Mesendoderm (in vitro differentiated cells): ENCODE measurements at regions not wholly inside any gene's neighbourhood (a gene's known extent, or its start where the extent isn't known, plus 50 kb on each side); places are given as distances from the start of the nearest gene placed in this dataset.

ENCODE experiments used
- DNase-seq: peaks from one replicate; pipeline ENCODE4 v3.0.0; 2013
- H2AK5ac ChIP-seq: 2 replicates; pipeline ENCODE4 v1.6.1; 2013; ENCODE audit warnings: low read length, inconsistent platforms
- H2BK120ac ChIP-seq: 2 replicates; pipeline ENCODE4 v1.6.1; 2013; ENCODE audit warnings: low read depth, mild to moderate bottlenecking, low read length, moderate library complexity, mixed read lengths
- H2BK15ac ChIP-seq: replicated peaks from 2 replicates; pipeline ENCODE4 v1.6.1; 2013; ENCODE audit warnings: low read depth, mild to moderate bottlenecking, moderate library complexity
- H2BK5ac ChIP-seq: 2 replicates; pipeline ENCODE4 v1.6.1; 2013; ENCODE audit warnings: low read length, inconsistent platforms
- H3K18ac ChIP-seq: 2 replicates; pipeline ENCODE4 v1.6.1; 2013; ENCODE audit warnings: mild to moderate bottlenecking, low read length, mixed read lengths
- H3K23ac ChIP-seq: one replicate; pipeline ENCODE4 v1.6.1; 2013; ENCODE audit warnings: low read length
- H3K27ac ChIP-seq: 2 replicates; pipeline ENCODE4 v1.5.1; 2013; ENCODE audit warnings: low read depth, mild to moderate bottlenecking, inconsistent platforms, low read length, moderate library complexity
- H3K27me3 ChIP-seq: 2 replicates; pipeline ENCODE4 v1.6.1; 2013; ENCODE audit warnings: low read length, control low read depth, mild to moderate bottlenecking, inconsistent platforms; ENCODE audit not compliant: insufficient read depth, poor library complexity
- H3K36me3 ChIP-seq: 2 replicates; pipeline ENCODE4 v1.6.1; 2013; ENCODE audit warnings: low read length, inconsistent platforms; ENCODE audit not compliant: control insufficient read depth, insufficient read depth
- H3K4ac ChIP-seq: one replicate; pipeline ENCODE4 v1.6.1; 2013; ENCODE audit warnings: low read depth, mild to moderate bottlenecking, low read length, moderate library complexity
- H3K4me1 ChIP-seq: 2 replicates; pipeline ENCODE4 v1.6.1; 2013; ENCODE audit warnings: low read depth, low read length, inconsistent platforms; ENCODE audit not compliant: control insufficient read depth
- H3K4me2 ChIP-seq: 2 replicates; pipeline ENCODE4 v1.6.1; 2013; ENCODE audit warnings: low read length
- H3K4me3 ChIP-seq: 2 replicates; pipeline ENCODE4 v1.5.1; 2013; ENCODE audit warnings: mild to moderate bottlenecking, low read length
- H3K56ac ChIP-seq: one replicate; pipeline ENCODE4 v1.6.1; 2013; ENCODE audit warnings: low read length
- H3K79me1 ChIP-seq: 2 replicates; pipeline ENCODE4 v1.6.1; 2013; ENCODE audit warnings: low read length, inconsistent platforms
- H3K79me2 ChIP-seq: 2 replicates; pipeline ENCODE4 v1.6.1; 2013; ENCODE audit warnings: mild to moderate bottlenecking, low read length; ENCODE audit not compliant: control insufficient read depth, insufficient read depth
- H3K9ac ChIP-seq: 2 replicates; pipeline ENCODE4 v1.6.1; 2013; ENCODE audit warnings: low read length, inconsistent platforms
- H4K5ac ChIP-seq: one replicate; pipeline ENCODE4 v1.6.1; 2013; ENCODE audit warnings: low read length
- H4K8ac ChIP-seq: one replicate; pipeline ENCODE4 v1.6.1; 2013; ENCODE audit warnings: low read depth, mild to moderate bottlenecking, control low read depth, low read length, moderate library complexity
- WGBS: extraction: QIAGEN DNeasy Blood & Tissue Kit; methylation state at CpG from one replicate; pipeline ENCODE4 v1.1.7; 2013; ENCODE audit warnings: low lambda C conversion rate, missing lambda C conversion rate; ENCODE audit not compliant: insufficient coverage; ENCODE audit errors: extremely low coverage; 5-methylcytosine and 5-hydroxymethylcytosine counted together

DNA sequence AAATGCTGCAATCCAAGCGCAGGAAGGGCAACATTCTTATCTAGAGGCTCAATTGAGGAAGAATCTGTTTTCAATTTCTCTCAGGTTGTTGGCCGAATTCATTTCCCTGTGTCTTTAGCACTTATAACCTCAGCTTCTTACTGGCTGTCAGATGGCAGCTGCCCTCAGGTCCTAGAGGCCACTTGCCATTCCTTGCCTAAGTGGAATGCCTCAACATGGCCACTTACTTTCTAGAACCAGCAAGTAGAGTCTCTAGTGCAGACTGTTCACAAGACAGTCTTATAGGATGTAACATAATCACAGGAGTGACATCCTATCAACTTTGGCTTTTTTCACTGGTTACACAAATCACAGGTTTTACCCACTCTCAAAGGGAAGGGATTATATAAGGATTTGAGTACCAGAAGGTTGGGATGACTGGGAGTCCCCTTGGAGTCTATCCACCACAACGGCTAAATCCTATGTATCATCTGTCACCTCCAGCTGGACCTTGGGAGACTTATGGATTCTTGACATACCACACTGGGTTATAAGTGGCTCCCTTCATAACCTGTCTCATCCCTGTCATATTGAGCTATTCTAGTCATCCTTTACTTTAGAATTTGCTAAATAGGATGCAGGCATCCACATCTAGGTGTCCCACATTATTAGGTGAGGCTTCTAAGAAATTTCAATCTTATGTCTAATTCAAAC, 297.9 kb upstream of the CTSO start:
- DNase-seq = no peak
- Histone ChIP-seq H4K8ac (no peak overlapping the region), H3K4me1 (no peaks in the 10 kb centered on the region), H2BK5ac (no peak overlapping the region), H2BK120ac (no peak overlapping the region), H2BK15ac (no peak overlapping the region), H3K4me2 (no peak overlapping the region), H3K79me1 (no peaks in the 10 kb centered on the region), H3K23ac (no peak overlapping the region), H2AK5ac (no peak overlapping the region), H3K79me2 (no peaks in the 10 kb centered on the region), H3K18ac (no peak overlapping the region), H3K56ac (no peak overlapping the region), H3K27ac (no peak overlapping the region), H4K5ac (no peak overlapping the region), H3K4ac (no peak overlapping the region), H3K27me3 (no peaks in the 10 kb centered on the region), H3K36me3 (no peaks in the 10 kb centered on the region), H3K4me3 (no peak overlapping the region), H3K9ac (no peak overlapping the region)
- no CpG with 5 or more reads among the region's 3 CpGs for WGBS

DNA sequence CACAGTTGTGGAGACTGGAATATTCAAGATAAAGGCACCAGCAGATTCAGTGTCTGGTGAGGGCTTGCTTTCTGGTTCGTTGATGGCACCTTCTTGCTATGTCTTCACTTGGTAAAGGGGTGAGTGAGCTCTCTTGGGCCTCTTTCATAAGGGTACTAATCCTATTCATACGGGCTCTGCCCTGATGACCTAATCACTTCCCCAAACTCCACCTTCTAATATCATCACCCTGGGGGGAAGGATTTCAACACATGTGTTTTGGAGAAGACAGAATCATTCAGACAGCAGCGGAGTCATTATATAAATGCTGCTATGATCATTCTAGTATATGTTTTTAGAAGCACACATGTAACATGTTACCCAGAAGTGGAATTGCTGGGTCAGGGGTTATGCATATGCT, 295.3 kb upstream of the CTSO start:
- no peak overlapping the region for H2BK5ac ChIP-seq
- no peaks in the 10 kb centered on the region for H3K79me1 ChIP-seq
- H4K8ac ChIP-seq = no peak overlapping the region
- no CpG with 5 or more reads among the region's 3 CpGs for WGBS
- no peak overlapping the region for H3K23ac ChIP-seq
- no peak overlapping the region for H2AK5ac ChIP-seq
- no peak overlapping the region for H3K9ac ChIP-seq
- no peaks in the 10 kb centered on the region for H3K4me1 ChIP-seq
- no peak for DNase-seq
- no peak overlapping the region for H3K4me2 ChIP-seq
- H3K36me3 ChIP-seq = no peaks in the 10 kb centered on the region
- H2BK120ac ChIP-seq = no peak overlapping the region
- H3K4ac ChIP-seq = no peak overlapping the region
- no peak overlapping the region for H4K5ac ChIP-seq
- no peak overlapping the region for H2BK15ac ChIP-seq
- no peak overlapping the region for H3K18ac ChIP-seq
- no peak overlapping the region for H3K4me3 ChIP-seq
- no peak overlapping the region for H3K27ac ChIP-seq
- no peaks in the 10 kb centered on the region for H3K79me2 ChIP-seq
- H3K56ac ChIP-seq = no peak overlapping the region
- H3K27me3 ChIP-seq = no peaks in the 10 kb centered on the region

DNA sequence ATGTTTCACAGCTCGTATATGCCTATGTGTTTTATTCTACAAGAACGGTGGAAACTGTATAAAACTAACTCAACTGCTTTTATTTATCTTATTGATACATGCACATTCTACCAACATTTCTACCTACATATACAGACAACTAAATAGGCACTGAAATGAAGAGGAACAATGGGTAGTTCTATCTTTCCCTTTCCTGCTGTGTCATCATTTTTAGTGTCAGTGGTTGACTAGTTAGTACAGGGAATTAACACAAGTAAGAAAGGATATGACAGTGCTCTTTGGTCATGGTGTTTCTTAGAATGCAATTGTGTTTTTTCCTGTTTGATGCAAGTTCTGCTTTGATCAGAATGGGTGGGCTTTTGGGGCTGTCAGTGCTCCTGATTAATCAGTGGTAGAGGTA, 293.8 kb upstream of the CTSO start:
- DNase-seq = no peak
- Histone ChIP-seq H3K18ac (no peak overlapping the region), H3K4me3 (no peak overlapping the region), H3K23ac (no peak overlapping the region), H3K79me1 (no peaks in the 10 kb centered on the region), H3K27ac (no peak overlapping the region), H3K4me2 (no peak overlapping the region), H2BK15ac (no peak overlapping the region), H3K9ac (no peak overlapping the region), H2AK5ac (no peak overlapping the region), H4K8ac (no peak overlapping the region), H3K36me3 (no peaks in the 10 kb centered on the region), H2BK5ac (no peak overlapping the region), H3K79me2 (no peaks in the 10 kb centered on the region), H3K4me1 (no peaks in the 10 kb centered on the region), H3K27me3 (no peaks in the 10 kb centered on the region), H3K4ac (no peak overlapping the region), H4K5ac (no peak overlapping the region), H3K56ac (no peak overlapping the region), H2BK120ac (no peak overlapping the region)
- WGBS = no CpG with 5 or more reads among the region's 2 CpGs

DNA sequence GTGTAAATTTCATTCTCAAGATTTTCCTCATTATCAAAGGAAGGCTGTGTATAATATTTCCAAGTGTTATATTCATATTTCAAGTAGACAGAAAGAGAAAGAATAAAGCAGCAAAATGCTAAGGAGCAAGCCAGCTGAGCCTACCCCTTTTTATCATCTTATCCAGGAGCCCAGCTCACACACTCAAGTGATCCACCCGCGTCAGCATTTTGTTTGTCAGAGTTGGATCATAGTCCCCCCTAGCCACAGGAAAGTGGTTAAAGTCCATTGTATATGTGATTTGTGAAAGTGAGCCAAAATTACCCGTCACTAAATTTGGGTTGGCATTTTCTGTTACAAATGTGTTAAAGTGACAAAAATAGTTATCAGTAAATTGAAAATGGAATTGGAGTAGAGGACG, 289.3 kb upstream of the CTSO start:
- Histone ChIP-seq H4K8ac (no peak overlapping the region), H3K56ac (no peak overlapping the region), H4K5ac (no peak overlapping the region), H2BK120ac (no peak overlapping the region), H3K27me3 (no peaks in the 10 kb centered on the region), H3K79me1 (no peaks in the 10 kb centered on the region), H3K4ac (no peak overlapping the region), H3K4me3 (no peak overlapping the region), H3K79me2 (no peaks in the 10 kb centered on the region), H3K9ac (no peak overlapping the region), H3K4me1 (no peaks in the 10 kb centered on the region), H2AK5ac (no peak overlapping the region), H2BK5ac (no peak overlapping the region), H3K27ac (no peak overlapping the region), H2BK15ac (no peak overlapping the region), H3K23ac (no peak overlapping the region), H3K4me2 (no peak overlapping the region), H3K18ac (no peak overlapping the region), H3K36me3 (no peaks in the 10 kb centered on the region)
- 100% methylated on average over 1 of the region's 4 CpGs for WGBS
- DNase-seq = no peak

DNA sequence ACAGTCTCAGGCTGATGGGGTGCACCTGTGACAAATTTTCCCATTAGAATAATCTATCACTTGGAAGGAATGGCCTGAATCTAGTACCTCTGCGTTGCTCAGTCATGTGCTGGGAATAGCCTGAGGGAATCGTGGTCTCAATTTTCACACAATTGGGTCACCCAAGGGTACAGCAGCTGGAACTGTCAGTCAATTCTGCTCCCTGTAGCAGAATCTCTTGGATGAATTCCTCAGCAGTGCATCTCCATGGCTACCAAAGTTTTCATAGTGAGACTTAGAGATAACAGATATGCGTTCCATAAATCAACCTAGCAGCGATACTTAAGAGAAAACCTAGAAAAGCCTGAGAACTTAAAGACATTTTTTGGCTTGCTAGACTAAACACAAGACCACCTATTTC, 288.7 kb upstream of the CTSO start:
- Histone ChIP-seq H2BK120ac (no peak overlapping the region), H3K4me2 (no peak overlapping the region), H3K4me3 (no peak overlapping the region), H2BK5ac (no peak overlapping the region), H2AK5ac (no peak overlapping the region), H4K8ac (no peak overlapping the region), H3K56ac (no peak overlapping the region), H3K79me2 (no peaks in the 10 kb centered on the region), H3K27me3 (no peaks in the 10 kb centered on the region), H3K23ac (no peak overlapping the region), H3K36me3 (no peaks in the 10 kb centered on the region), H4K5ac (no peak overlapping the region), H2BK15ac (no peak overlapping the region), H3K9ac (no peak overlapping the region), H3K27ac (no peak overlapping the region), H3K4me1 (no peaks in the 10 kb centered on the region), H3K18ac (no peak overlapping the region), H3K4ac (no peak overlapping the region), H3K79me1 (no peaks in the 10 kb centered on the region)
- DNase-seq = no peak
- WGBS = no CpG with 5 or more reads among the region's 4 CpGs

DNA sequence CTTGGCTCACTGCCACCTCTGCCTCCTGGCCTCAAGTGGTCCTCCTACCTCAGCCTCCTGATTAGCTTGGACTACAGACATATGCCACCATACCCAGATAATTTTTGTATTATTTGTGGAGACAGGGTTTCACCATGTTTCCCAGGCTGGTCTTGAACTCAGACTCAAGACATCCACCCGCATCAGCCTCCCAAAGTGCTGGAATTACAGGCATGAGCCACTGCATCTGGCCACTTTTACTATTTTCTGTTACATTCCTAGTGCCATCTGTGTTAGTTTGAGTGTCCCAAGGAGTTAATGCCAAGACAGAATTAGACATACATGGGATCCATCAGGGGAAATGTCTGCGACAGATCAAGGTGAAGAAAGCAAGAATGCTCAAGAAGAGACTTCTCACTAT, 288.2 kb upstream of the CTSO start:
- Histone ChIP-seq H2AK5ac (no peak overlapping the region), H3K36me3 (no peaks in the 10 kb centered on the region), H4K5ac (no peak overlapping the region), H2BK120ac (no peak overlapping the region), H3K23ac (no peak overlapping the region), H4K8ac (no peak overlapping the region), H3K4me2 (no peak overlapping the region), H3K9ac (no peak overlapping the region), H3K79me2 (no peaks in the 10 kb centered on the region), H3K56ac (no peak overlapping the region), H3K18ac (no peak overlapping the region), H3K27ac (no peak overlapping the region), H2BK15ac (no peak overlapping the region), H2BK5ac (no peak overlapping the region), H3K79me1 (no peaks in the 10 kb centered on the region), H3K27me3 (no peaks in the 10 kb centered on the region), H3K4me3 (no peak overlapping the region), H3K4me1 (no peaks in the 10 kb centered on the region), H3K4ac (no peak overlapping the region)
- no CpG with 5 or more reads among the region's 2 CpGs for WGBS
- no peak for DNase-seq
